ENCODE measurements at regions not wholly inside any gene's neighbourhood (a gene's known extent, or its start where the extent isn't known, plus 50 kb on each side); places are given as distances from the start of the nearest gene placed in this dataset.
"Not testable (repeated sequence)": the region's sequence is repeated elsewhere in the genome, so short reads cannot be mapped to it uniquely, and the experiment has no call there.

GRCh38 chrX:37918703-37919102 is 71.3 kb upstream of the DYNLT3 start:
- TF ChIP-seq CTCF (IDR thresholded peaks at IDR 0.05), result no peak

GRCh38 chrX:37921758-37922157 is 74.4 kb upstream of the DYNLT3 start:
- no peak overlapping the region for H3K27ac ChIP-seq
- DNase-seq (ENCODE audit: low spot score), result no peak
- H3K4me3 ChIP-seq, result no peak overlapping the region
- TF ChIP-seq CTCF (IDR thresholded peaks at IDR 0.05), result no peak

More at GRCh38 chrX:37918703-37919102, 71.3 kb upstream of the DYNLT3 start:
- no peak overlapping the region for H3K4me3 ChIP-seq
- H3K27ac ChIP-seq, result no peak overlapping the region
- DNase-seq (ENCODE audit: low spot score), result no peak

- no peak overlapping the region for H3K4me3 ChIP-seq
- H3K27ac ChIP-seq, result no peak overlapping the region
- no peak for DNase-seq (ENCODE audit: low spot score)
- no peak for TF ChIP-seq CTCF (IDR thresholded peaks at IDR 0.05)
These were observed 75.6 kb upstream of the DYNLT3 start for GRCh38 chrX:37922928-37923327.

GRCh38 chrX:37925761-37926160 is 78.4 kb upstream of the DYNLT3 start:
- H3K4me3 ChIP-seq; DNase-seq (ENCODE audit: low spot score); H3K27ac ChIP-seq: not testable (repeated sequence)

GRCh38 chrX:37926700-37927099 is 79.3 kb upstream of the DYNLT3 start:
- no peak overlapping the region for H3K4me3 ChIP-seq
- no peak for DNase-seq (ENCODE audit: low spot score)
- no peak overlapping the region for H3K27ac ChIP-seq
- no peak for TF ChIP-seq CTCF (IDR thresholded peaks at IDR 0.05)

GRCh38 chrX:37942170-37942569 is 64.2 kb upstream of the SYTL5 start:
- H3K27ac ChIP-seq, result no peak overlapping the region
- TF ChIP-seq CTCF (IDR thresholded peaks at IDR 0.05), result no peak
- no peak overlapping the region for H3K4me3 ChIP-seq
- DNase-seq (ENCODE audit: low spot score), result no peak

- Histone ChIP-seq H3K4me3 (no peak overlapping the region), H3K27ac (no peak overlapping the region)
- TF ChIP-seq CTCF (IDR thresholded peaks at IDR 0.05), result no peak
- DNase-seq (ENCODE audit: low spot score), result no peak
These were observed 62.6 kb upstream of the SYTL5 start for GRCh38 chrX:37943554-37944344.

All from coronary artery (tissue), 2 donors.